Hematopoietic multipotent progenitor cell treated with erythropoietin and hydrocortisone succinate and interleukin-3 and kit ligand, for 4 days (in vitro differentiated cells): ENCODE measurements at regions not wholly inside any gene's neighbourhood (a gene's known extent, or its start where the extent isn't known, plus 50 kb on each side); places are given as distances from the start of the nearest gene placed in this dataset.
"Not testable (repeated sequence)": the region's sequence is repeated elsewhere in the genome, so short reads cannot be mapped to it uniquely, and the experiment has no call there.

Experiments
- DNase-seq: peaks from one replicate; pipeline ENCODE4 v3.0.0-alpha.2; 2015

DNA sequence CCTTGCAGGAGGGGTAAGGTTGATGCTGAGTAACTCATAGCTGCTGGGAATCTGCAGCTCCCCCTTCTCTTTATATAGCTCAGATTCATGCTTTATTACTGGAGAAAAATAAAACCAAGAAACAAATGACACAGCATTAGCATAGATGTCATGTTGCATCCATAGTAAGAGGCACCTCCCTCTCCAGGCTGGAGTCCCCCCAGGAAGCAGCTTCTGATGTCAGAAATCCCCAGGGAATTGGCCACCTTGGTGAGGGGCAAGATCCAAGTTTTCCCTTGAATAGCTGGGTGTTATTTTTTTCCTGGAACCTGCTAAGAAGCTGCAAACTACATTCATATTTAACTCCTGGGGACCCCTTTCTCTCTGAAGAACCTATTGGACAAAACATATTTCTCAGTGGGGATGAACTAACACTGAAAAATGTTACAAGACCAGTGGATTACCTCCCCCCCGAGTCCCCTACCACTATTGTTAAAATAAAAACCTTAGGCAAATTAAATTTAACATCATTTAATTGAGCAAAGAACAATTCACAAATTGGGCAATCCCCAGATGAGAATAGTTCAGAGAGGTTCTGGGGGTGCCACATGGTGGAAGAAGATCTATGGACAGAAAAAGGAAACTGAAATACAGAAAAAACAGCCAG lies 163.7 kb upstream of the NAMPT start:
- DNase-seq = no peak

GRCh38 chr7:106447318-106447847 lies 162.6 kb upstream of the NAMPT start:
- no peak for DNase-seq

GRCh38 chr7:106445366-106445765 lies 160.6 kb upstream of the NAMPT start:
- not testable (repeated sequence) for DNase-seq

- DNase-seq = no peak
Observed at GRCh38 chr7:106444068-106444655, 159.4 kb upstream of the NAMPT start.

DNA sequence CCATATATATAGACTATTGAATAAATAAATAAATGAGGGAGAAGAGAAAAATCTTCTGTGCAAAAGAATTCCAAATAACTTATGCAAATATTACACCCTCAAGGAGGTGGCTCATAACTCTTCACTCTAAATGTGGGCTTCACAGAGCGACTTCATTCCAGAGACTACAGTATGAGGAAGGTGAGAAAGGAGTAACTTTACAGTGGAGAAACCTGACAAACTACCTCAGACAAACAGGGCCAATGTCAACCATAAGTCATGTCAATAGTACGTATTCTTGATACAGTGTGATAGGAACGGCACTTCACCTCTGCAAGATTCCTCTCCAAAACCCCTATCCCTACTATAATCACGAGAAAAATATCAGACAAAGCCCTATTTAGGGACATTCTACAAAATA lies 158.4 kb upstream of the NAMPT start:
- DNase-seq = no peak

DNA sequence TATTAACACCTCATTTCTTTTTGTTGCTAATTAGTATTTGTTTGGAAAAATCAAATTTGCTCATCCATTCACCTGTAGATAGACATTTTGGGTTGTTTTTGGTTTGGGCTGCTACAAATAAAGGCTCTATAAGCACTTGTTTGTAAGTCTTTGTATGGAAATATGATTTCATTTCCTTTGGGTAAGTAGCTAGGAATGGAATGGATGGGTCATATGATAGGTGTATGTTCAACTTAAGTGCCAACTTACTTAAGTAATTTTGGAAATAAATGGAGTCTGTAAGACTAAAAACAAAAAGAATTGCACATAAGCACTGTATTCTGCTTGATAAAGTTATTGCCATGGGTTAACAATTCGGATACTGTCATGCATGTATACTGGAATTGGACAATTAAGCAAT lies 157.7 kb upstream of the NAMPT start:
- DNase-seq = no peak

GRCh38 chr7:106441343-106441742 lies 156.6 kb upstream of the NAMPT start:
- not testable (repeated sequence) for DNase-seq

DNA sequence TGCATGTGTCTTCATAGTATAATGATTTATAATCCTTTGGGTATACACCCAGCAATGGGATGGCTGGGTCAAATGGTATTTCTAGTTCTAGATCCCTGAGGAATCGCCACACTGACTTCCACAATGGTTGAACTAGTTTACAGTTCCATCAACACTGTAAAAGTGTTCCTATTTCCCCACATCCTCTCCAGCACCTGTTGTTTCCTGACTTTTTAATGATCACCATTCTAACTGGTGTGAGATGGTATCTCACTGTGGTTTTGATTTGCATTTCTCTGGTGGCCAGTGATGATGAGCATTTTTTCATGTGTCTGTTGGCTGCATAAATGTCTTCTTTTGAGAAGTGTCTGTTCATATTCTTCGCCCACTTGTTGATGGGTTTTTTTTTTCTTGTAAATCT lies 152.2 kb upstream of the NAMPT start:
- not testable (repeated sequence) for DNase-seq

DNA sequence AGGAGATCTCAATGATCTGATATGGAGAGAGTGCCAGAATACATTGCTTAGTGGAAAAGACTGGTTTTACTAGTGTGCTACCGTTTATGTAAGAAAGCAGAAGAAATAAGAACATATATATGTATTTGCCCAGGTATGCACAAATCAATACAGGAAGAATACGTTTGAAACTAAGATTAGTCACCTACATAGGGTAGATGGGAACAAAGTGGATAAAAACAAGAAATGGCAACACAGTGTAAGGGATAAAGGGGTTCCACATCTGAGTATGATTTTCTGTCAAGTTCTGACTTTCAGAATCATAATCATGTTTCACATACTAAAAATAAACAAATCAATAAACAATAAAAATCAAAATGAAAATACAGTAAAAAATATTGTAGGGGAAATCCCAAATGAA lies 148.6 kb upstream of the NAMPT start:
- no peak for DNase-seq

GRCh38 chr7:106430535-106431455 lies 146.0 kb upstream of the NAMPT start:
- no peak for DNase-seq

GRCh38 chr7:106430103-106430502 lies 145.3 kb upstream of the NAMPT start:
- DNase-seq = no peak

DNA sequence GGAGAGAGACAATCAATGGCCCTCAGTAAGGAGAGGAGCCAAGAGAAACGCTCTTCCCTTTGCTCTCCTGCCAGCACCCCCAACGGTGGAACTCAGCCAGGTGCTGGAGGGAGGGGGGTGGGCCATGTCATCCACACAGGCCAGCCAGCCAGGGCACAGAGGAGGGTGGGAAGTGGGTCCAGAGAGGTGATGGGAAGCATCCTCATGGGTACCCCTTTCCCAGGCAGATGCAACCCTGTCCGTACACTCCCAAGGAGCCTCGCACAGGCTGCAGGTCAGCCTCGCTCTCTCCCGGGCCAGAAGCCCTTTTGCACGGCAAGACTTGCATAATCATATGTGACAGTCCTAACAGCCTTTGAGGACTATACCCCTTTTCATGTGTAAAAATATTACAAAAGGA lies 142.0 kb upstream of the NAMPT start:
- no peak for DNase-seq

- DNase-seq = peak; percentile 83
Observed at GRCh38 chr7:106425017-106425719, 140.4 kb upstream of the NAMPT start.

- no peak for DNase-seq
Observed at GRCh38 chr7:106424476-106425016, 139.8 kb upstream of the NAMPT start.

- DNase-seq = no peak
Observed at GRCh38 chr7:106423821-106424475, 139.2 kb upstream of the NAMPT start.

- no peak for DNase-seq
Observed at GRCh38 chr7:106423111-106423510, 138.3 kb upstream of the NAMPT start.

- peak; percentile 70 for DNase-seq
Observed at GRCh38 chr7:106421181-106421762, 136.5 kb upstream of the NAMPT start.

DNA sequence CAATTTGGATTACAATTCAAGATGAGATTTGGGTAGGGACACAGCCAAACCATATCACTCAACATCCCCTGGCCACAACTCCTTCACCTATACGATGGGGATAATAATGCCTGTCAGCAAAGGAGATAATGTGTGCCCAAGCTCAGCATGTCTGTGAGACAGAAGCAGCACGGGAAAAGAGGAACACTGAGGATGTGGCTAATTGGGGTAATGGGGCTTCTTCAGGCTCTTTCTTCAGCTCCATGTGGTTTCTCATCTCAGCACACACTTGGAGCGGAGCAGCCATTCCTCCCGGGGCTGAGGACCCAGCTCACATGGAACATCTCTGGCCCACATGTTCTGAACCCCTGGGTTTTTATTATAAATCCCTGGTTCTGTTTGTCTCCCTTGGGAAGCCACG lies 136.0 kb upstream of the NAMPT start:
- peak; percentile 16 for DNase-seq

- DNase-seq = no peak
Observed at GRCh38 chr7:106420210-106420609, 135.4 kb upstream of the NAMPT start.

DNA sequence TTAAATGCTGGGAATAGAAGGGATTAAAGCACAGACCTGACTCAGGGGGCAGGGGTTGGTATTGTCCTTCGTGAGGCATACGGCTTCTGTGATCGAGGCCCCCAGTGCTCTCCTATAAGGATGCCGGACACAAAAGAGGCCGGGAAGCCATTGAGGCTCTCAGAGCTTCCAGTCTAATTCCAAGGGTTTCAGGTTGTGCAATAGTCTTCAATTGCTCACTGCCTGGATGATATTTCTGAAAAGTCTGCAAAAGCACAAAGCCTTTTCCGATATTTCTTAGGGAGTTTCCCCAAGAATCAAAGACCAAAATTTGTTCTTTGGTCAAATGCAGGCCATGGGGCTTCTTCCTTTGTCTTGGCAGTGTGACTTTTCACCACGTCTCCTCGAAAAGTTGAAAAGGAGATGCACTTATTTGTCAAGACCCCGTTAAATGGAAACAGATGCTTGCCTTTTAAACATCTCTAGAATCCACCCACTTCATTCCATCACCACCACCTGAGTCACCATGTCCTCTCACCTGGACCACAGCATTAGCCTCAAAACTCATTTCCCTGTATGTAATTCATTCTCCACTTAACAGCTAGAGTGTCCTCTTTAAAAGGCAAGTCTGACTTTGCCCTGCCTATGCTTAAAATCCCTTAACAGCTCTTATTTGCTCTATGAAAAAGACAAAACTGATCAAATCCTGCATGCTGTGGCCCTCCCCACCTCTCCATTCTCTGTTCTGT lies 134.8 kb upstream of the NAMPT start:
- no peak for DNase-seq

GRCh38 chr7:106418526-106418925 lies 133.7 kb upstream of the NAMPT start:
- no peak for DNase-seq
